ENCODE measurements at regions not wholly inside any gene's neighbourhood (a gene's known extent, or its start where the extent isn't known, plus 50 kb on each side); places are given as distances from the start of the nearest gene placed in this dataset.
A peak's percentile ranks its signal among the peaks of the same experiment; 100 is the strongest.
"Not testable (repeated sequence)": the region's sequence is repeated elsewhere in the genome, so short reads cannot be mapped to it uniquely, and the experiment has no call there.

DNA sequence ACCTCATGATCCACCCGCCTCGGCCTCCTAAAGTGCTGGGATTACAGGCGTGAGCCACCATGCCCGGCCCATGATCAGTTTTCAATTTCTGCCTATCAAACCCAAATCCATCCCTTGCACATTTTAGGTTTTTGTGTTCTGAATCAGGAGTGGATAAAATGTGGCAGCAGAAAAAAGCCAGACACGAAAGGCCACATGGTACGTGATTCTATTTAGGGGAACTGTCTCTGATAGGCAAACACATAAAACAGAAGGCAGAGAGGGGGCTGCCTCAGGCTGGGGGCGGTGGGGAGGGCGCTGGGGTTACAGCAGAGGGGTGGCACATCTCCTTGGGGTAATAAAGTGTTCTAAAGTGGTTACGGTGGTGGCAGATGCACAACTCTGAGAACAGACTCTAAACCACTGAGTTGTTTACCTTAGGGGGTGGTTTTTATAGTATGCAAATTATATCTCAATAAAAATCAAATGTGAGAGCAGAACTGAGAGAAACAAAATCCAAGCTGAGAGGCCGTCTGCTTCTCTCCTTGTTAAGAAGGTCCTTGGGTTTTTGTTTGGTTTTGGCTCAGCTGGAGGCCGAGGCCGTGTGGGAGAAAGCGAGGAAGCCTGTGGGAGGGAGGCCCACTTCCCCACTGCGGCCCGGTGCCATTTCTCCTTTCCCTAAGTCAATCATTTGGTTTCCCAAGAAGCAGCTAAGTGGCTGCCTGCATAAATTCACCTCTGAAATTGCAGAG, 78.0 kb downstream of the SOWAHC start:
- no peak for DNase-seq

DNA sequence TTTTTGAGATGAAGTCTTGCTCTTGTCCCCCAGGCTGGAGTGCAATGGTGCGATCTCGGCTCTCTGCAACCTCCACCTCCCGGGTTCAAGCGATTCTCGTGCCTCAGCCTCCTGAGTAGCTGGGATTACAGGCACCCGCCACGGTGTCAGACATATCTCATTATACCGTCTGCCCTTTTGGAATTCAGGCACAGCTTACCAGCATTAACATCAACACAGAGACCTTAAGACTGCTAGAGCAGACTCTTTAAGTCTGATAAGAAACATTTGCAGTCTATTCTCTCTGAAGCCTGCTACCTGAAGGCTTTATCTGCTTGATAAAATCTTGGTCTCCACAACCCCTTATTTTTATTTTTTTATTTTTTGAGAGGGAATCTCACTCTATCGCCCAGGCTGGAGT, 78.7 kb downstream of the SOWAHC start:
- DNase-seq = not testable (repeated sequence)

DNA sequence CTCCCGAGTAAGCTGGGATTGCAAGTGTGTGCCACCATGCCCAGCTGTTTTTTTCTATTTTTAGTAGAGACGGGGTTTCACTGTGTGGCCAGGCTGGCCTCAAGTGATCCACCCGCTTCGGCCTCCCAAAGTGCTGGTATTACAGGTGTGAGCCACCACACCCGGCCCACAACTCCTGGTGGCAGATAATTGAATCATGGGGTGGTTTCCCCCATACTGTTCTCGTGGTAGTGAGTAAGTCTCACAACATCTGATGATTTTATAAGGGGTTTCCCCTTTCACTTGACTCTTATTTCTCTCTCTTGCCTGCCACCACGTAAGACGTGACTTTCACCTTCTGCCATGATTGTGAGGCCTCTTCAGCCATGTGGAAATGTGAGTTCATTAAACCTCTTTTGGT, 79.1 kb downstream of the SOWAHC start:
- peak; percentile 6 for DNase-seq

DNA sequence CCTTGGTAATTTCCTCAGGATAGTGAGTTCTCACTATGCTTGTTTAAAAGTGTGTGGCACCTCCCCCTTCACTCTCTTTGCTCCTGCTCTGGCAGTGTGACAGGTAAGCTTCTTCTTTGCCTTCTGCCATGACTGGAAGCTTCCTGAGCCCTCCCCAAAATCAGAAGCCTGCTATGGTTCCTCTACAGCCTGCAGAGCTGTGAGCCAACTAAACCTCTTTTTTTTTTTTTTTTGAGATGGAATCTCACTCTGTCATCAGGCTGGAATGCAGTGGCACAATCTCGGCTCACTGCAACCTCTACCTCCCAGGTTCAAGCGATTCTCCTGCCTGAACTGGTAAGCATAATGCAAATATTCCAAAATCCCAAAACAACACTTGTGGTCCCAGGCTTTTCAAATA, 80.0 kb downstream of the SOWAHC start:
- DNase-seq = no peak

DNA sequence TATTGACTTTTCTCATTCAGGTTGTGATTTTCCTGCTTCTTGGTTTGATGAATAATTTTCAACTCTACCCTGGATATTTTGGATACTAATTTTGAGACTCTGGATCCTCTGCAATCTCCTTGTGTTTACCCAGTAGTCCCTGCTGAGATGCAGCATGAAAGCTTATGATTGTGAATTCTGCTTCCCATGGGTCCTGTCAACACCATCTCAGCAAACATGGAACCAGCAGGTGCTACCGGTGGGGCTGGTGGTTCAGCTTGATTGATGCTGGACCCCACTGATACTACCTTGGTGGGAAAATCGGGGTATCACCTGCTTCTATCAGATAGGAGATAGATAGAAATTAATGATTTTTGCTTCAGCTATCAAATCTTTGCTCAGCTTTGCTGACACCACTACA, 81.1 kb downstream of the SOWAHC start:
- no peak for DNase-seq

DNA sequence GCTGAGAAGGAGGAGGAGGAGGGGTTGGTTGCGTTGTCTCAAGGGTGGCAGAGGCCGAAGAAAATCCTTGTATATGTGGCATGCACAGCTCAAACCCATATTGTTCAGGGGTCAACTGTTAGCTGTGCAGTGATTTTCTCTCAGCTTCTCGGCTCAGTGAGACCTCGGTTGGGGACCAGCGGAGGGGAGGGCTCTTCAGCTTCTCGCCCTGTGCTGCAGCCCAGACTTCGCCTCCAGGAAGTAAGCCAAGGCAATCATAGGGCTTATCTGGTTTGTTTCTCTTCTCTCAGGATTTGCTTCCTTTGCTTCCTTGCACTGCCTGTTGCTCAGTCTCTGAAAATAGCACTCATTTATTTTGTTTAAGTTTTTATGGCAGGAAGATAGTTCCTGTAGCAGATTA, 85.5 kb downstream of the SOWAHC start:
- no peak for DNase-seq

DNA sequence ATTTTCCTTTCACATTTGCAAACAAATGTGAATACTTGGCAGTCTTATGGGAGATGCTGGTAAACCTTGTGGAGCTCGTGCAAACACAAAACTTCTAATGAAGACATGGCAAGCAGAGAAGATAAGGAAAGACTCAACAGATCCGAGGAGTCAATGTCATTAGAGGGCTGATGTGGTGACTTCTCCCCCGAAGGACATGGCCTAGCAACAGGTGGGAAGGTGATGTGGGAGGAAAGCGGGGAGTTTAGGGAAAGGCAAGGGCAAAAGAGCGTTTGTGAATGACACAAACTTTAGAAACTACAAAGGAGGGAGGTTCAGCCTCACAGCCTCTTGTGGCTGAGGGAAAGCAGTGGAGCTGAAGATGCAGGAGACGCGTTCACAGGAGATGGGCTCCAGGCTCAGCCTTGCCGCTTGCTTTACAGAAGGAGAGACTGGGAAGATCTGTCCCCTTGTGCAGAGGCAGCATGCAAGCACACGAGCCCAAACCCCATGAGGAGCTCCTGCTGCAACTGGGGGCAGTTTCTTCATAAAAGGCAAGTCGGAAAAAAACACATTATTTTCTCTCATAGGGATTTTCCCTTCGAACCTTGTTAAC, 86.6 kb downstream of the SOWAHC start:
- DNase-seq = no peak

DNA sequence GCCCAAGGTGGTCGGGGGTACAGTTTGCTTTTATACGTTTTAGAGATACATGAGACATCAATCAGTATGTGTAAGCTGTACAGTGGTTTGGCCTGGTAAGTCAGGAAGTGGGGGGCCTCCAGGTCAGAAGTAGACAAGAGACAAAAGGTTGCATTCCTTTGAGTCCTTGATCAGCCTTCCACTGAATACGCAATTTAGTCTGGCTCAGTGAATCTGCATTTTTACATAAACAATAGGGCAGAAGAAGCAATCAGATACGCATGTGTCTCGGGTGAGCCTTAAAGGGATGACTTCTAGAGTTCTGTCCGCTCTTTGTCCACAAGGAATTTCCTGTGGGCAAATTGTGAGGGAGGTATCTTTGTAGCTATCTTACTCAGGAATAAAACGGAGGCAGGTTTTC, 87.2 kb downstream of the SOWAHC start:
- DNase-seq = no peak

DNA sequence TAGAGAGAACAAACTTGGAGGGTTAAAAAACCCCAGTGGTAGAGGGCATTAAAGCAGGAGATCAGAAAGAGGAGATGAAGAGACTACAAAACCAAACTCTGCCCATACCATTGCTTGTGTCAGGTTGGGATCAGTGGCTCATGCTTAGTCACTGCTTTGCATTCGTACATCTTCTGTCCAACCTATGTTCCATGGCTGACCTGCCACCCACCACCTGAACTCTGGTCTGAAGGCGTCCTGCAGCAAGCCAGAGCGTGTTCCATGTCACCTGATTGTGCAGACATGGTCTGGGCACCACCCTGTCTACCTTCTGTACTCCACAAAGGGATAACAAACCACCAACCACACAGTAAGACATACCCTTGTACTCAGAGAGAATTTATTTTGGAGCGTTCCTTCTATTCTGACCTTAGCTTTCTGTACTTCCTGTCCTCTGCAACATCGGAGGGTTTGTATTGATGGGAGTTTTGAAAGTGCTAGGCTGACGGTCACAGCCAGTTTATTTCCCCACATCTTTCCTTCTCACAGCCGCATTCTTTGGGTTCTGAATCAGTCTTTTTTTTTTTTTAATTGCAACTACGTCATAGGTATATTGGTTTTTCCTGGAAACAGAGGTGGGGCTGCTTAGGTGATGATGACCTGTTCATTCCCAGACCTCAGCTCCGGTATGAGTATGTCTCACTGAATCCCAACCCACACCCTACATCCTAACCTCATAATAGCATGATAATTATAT, 88.3 kb downstream of the SOWAHC start:
- DNase-seq = no peak

DNA sequence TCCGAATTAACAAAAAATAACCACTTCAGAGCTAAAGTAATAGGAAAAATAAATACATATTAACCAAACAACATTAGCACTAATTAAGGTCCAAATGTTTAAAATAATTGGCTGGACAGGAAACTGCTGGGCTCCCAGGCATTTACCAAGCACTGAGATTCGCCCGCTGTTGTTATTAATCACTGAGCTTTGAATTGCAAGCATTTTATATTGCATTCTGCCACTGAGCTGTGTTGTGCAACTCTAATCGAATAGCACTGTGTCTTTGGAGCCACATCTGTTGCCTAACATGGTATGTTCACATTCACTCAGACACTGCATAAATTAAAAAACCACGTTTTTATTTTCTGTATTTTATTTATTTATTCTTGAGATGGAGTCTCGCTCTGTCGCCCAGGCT, 88.9 kb downstream of the SOWAHC start:
- no peak for DNase-seq

DNA sequence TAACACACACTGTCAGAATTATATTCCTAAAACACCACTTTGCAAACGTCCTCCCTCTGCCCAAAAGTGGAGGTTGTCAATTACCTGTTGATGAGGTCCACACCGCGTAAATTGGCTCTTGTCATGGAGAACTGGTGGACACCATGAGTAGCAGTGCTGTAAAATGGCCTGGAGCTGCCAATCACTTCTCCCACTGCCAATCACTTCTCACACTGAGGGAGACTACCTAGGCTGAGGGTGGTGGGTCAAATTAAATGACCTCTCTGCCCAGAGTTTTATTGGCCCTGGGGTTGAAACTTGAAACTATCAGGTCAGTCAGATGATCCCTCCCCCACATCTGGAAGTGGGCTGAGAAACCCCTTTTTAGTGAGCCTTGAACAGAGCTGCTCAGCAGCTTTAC, 89.6 kb downstream of the SOWAHC start:
- DNase-seq = no peak

DNA sequence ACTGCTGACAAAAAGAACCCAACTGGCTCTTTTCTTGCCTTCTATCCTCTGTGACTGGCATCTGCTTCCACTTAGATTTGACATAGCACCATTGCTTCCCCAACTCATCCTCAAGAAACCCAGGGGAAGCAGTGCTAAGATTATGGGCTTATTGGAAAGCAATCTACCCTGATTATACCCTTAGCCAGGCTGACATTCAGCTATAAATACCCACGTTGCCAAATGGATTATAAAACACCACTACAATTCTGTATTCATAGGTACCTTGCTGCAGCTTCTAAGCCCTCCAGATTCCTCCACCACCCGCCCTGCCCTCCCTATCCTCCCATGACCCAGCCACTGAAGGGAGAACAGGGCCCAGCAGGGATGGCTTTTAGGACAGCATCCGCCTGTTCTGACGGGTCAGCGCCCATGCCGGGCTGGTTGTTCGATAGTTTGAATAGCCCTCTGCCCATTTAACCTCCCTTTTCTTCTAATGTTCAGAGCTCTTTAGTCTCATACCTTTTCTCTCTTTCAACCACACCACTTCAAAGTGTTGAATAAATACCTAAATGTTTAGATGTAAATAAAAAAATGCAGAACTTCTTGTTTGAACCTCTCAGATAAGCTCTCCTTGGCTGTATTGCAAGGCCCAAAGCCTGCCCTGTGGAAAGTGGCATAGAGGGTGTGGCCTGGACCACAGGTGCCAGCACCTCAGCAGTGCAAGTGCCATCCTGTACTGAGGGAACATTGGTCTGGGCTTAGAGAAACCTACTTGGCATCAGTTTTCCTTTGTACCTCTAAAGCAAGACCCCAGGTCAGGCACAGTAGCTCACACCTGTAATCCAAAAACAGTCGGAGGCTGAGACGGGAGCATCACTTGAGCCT, 86.6 kb upstream of the RGPD5 start:
- no peak for DNase-seq

DNA sequence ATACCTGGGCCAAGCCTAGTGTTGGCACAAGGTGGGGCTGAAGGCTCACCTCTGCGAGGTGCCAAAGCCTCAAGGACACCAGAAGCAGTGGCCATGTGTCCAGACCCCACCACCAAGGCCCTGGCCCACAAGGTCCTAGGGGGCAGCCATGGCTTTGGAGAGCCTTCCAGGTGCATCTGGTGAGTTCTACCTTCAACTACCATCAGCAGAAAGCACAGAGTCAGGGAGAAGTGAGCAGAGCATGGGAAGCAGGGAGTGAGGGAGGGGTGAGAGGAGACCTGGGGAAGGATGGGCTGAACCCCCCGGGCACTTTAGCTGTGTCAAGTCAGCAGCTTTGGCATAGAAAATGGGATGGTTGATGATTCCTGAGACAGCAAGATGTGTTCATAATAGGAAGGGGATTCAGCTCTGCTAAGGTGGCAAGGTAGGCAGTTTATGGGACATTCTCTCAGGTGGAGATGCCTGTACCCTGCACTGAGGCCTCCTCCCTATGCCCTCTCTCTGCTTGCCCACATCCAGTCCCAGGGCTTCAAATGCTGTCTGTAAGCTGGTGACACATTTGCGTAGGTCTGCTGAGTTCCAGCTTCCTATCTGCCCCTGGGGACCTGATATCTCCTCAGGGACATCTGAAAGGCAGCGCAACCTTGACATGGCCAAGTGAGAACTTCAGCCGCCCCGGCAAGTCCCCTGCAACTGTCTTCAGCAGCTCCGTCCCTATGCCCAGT, 83.4 kb upstream of the RGPD5 start:
- no peak for DNase-seq

DNA sequence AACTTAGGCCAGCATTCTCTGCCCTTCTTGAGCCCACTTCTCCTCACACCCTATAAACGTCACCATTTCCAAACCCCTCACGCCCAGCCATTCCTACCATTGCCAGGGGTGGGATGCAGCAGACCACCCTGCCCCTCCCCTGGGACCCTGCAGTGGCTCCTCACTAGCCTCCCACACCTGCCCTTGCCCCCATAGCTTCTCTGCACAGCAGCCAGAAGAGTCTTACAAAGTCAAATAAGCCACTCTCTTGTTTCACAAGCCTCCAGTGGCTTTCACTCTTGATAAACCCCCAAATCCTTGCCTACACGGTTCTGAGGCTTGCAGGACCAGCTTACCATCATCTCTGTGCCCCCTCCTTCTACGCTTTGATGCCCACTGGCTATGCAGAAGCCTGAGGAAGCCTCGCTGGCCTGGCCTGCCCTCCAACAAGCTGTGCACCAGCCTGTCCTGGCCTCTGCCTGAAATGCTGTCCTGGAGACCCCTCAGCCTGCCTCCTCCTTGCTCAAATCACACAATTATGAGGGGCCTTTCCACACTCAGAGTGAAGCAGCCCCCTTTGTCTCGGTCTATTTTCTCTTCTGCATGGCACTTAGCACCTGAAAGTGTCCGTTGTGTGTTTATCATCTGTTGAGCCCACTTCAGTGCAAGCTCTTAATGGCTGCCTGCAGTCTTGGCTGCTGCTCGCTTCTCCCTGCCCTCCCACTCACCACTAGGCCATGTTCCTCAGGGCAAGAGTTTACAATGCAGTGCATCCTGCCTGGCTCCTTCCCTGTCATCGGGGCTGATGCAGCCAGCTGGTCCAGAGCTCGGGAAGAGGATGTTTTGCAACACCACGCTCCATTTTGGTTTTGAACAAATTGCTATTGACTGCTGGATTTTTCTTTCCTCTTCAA, 82.6 kb upstream of the RGPD5 start:
- no peak for DNase-seq

DNA sequence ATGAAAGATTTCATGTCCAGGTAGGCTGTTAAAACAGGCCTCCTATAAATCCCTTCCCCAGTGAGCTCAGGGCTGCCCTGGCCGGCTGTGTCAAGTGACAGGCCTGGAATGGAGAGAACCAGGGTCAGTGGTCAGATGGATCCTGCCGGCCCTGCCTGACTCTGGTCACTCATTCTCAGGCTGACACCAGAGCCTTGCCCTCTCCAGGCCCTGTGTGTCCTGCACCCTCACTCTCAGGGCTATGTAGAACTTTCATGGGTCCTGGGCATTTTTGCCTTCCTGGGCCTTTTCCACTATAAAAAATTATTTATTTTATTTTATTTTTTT, 82.0 kb upstream of the RGPD5 start:
- DNase-seq = no peak

DNA sequence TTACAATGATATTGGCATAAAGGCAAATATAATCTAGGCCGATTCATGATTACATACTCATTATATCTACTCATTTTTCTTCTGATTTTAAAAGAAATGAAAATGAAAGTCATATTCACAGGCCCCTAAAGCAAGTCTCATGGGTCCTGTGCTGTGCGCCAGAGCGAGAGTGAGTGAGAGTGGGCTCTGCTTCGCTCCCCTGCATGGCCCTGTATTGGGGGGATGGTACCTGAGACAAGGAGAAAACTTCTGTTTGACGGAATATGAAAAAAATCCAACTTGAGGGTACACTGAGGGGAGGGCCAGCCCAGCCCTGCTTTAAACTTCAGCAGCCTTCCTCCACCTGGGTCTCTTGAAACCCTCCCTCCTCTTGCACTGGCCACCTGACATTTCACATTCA, 81.4 kb upstream of the RGPD5 start:
- no peak for DNase-seq

DNA sequence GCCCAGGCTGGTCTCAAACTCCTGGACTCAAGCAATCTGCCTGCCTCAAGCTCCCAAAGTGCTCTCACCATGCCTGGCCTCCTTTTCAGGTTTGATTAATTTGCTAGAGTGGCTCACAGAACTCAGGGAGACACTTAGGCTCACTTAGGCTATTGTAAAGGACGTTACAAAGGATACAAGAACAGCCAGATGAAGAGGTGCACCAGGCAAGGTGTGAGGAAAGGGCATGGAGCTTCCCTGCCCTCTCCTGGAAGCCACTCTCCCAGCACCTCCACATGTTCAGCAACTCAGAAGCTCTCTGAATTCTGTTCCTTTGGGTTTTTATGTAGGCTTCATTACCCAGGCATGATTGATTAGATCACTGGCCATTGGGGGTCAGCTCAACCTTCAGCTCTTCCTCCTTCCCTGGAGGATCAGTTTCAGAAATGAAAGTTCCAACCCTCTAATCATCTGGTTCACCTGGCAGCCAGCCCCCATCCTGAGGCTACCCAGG, 78.7 kb upstream of the RGPD5 start:
- no peak for DNase-seq

DNA sequence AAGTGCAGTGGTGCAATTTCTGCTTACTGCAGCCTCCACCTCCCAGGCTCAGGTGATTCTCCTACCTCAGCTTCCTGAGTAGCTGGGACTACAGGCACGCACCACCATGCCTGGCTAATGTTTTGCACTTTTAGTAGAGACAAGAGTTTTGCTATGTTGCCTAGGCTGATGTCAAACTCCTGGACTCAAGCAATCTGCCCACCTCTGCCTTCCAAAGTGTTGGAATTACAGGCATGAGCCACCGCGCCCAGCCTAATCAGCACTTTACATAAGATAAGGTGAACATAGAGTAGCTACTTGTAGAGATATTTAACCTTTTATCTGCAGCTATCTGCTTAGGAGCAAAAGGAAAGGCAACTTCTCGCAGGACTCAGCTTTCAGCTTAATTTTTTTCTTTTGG, 77.5 kb upstream of the RGPD5 start:
- DNase-seq = not testable (repeated sequence)

DNA sequence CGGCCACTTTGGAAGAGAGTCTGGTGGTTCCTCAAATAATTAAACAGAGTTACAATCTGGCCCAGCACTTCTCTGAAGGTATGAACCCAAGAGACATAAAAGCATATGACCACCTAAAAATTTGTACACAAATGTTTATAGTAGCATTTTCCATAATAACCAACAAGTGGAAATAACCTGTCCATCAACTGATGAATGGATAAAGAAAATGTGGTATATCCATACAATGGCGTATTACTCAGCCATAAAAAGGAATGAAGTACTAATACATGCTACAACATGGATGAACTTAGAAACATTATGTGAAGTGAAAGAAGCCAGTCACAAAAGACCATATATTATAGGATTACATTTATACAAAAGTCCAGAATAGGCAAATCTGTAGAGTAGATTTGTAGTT, 76.0 kb upstream of the RGPD5 start:
- no peak for DNase-seq

DNA sequence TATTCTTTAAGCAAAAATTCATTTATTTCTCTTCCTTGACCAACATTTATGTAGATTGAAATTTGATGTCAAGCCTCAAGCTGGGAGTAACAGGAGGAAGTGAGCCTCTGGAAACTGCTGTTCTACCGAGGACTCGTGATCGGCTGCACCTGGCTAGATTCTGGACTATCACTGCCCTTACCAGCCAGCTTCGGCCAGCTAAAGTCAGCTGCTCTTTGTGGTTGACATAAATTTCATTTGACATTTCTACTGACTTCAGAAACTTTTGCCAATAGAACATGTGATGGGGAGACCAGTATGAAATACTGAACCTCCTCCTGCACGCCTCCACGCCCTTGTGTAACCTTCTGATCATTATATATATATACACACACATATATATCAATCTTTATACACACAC, 74.2 kb upstream of the RGPD5 start:
- DNase-seq = no peak

DNA sequence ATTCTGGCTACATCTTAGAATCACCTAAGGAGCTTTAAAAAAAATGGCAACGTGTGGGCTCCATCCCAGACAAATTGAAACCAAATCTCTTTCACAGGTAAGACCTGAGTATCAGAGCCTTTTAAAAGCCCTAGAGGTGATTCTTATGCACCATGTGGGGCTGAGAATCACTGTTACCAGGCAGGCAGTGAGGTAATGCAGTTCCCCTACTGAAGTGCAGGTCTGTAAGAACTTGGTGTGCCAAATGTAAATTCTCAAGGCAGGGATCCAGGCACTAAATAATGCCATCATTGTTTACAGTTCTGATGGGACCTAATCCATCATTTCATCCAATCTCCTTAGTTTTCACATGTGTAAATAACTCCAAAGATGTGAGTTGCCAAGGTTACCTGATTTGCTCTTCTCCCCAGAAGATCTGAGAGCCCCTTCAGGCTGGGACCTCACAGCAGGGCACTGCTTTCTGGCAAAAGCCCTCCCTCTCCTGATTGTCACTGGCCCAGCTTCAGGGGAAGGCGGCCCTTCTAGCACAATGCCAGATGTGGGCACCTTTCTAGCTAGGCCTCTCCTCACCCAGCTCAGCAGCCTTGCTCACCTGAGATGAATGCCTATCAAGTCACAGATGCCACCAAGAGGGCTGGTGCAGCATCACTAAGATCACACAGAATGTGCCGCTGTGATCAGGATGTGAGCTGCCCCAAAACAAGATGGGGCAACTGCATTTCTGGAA, 73.6 kb upstream of the RGPD5 start:
- DNase-seq = no peak
